HG03095 (cell line): ENCODE measurements at regions not wholly inside any gene's neighbourhood (a gene's known extent, or its start where the extent isn't known, plus 50 kb on each side); places are given as distances from the start of the nearest gene placed in this dataset.
"Not testable (repeated sequence)": the region's sequence is repeated elsewhere in the genome, so short reads cannot be mapped to it uniquely, and the experiment has no call there.

Source experiments
- ATAC-seq: cut with Tn5 transposase; IDR thresholded peaks from one replicate; pipeline ENCODE4 v1.9.1; 2021; ENCODE audit warnings: moderate library complexity; ENCODE audit not compliant: unreplicated experiment

GRCh38 chr3:78077178-78077577 is 1037.3 kb downstream of the ROBO2 start:
- no peak for ATAC-seq

GRCh38 chr3:78077842-78078241 is 1037.9 kb downstream of the ROBO2 start:
- ATAC-seq, result no peak

- no peak for ATAC-seq
Observed at GRCh38 chr3:78079514-78079913, 1039.6 kb downstream of the ROBO2 start.

GRCh38 chr3:78086150-78086549 is 1046.3 kb downstream of the ROBO2 start:
- ATAC-seq, result no peak

DNA sequence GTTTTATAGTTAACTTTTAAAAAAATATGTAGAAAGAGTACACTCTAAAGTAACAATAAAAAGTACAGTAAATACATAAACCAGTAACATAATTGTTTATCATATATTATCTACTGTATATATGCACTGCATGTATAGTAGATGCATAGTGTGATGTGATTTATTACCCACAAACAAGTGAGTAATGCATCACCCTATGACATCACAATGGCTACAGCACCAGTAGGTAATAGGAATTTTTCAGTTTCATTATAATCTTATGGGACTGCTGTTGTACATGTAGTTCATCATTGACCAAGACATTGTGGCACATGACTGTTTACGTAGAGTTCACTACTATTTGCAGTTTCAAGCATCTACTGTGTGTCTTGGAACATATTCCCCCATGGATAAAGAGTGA is 1047.2 kb downstream of the ROBO2 start:
- no peak for ATAC-seq

GRCh38 chr3:78088006-78088405 is 1048.1 kb downstream of the ROBO2 start:
- ATAC-seq, result no peak

DNA sequence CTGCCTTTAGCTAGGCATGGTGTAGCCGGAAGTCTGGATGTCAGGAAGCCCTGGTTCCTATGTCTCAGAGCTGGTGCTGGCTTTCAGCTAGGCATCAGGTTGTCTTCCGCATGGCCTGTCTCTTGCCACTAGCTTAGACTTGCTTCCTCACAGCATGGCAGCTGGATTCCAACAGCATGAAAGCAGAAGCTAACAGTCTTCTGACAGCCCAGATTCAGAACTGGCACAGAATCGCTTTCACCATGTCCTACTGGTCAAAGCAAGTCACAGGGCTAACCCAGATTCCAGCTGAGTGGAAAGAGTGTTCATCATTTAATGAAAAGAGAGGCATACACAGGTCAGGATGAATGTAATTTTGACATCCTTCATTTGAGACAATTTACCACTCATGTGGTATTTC is 1050.5 kb downstream of the ROBO2 start:
- ATAC-seq, result no peak

- no peak for ATAC-seq
Observed at GRCh38 chr3:78091478-78092119, 1051.7 kb downstream of the ROBO2 start.

GRCh38 chr3:78092574-78092973 is 1052.7 kb downstream of the ROBO2 start:
- ATAC-seq, result not testable (repeated sequence)

DNA sequence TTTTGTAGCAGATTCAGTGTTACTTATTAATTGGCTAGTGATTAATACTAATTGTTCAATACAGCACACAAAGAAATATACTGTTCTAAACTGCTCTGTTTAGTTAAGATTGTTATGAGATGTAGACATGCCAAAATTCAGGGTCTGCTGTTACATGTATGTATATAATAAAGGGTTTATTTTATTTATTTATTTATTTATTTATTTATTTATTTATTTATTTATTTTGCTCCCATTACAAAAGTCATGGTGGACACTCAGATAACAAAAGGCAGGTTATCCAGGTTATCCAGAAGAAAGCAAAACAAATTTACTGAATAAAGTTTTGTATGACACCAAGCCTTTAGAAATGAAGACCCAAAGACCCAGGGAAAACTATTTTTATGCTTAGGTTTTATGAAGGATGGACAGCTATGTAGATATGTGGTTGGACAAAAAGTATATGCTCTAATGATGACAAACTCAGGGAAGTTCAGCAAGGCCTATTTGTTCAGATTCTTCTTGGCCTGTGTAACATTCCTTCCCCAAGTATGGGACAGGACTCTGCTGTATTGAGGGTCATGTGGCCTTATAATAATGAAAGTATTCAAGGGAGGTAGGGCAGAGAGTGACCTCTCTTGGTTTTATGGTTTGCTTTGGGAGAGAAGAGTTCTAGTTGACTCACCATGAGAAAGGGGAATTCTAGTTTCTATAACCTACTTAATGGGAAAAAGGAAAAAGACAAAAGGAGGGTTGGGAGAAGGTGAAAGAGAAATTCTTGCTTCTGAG is 1056.8 kb downstream of the ROBO2 start:
- ATAC-seq, result no peak

DNA sequence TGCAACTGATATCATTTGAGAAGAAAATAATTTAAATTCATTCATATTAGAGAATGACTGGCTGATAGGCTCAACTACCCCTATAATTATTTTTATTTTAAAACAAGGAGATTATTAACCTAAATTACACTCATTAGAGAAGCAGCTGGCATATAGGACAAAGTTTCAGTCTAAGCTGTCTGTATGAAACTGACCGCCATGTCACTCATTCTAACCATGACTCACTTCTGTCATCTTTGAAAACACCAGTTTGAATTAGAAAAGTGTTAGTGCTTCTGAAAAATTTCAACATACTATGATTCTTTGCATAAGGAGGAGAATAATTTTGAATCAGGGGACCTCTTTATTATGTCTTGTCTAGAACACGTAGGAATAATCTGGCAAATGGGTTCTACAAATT is 1058.5 kb downstream of the ROBO2 start:
- no peak for ATAC-seq

DNA sequence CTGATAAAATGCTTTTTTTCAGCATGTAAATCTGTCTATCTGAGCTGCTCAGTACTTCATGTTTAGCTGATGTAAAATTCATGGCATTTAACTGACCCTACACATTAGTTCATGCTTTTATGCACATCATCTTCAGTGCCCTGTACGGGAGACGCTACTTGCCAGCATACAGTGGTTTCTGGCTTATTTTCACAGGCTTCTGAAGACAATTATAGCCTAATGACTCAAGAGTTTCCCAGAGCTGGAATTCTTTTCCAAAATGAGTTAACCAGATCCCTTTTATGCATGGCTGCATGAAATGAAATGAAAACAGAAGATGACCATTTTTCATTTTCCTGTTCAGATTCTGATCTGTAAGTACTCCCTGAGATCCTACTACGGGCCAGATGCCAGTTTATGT is 1061.5 kb downstream of the ROBO2 start:
- no peak for ATAC-seq

DNA sequence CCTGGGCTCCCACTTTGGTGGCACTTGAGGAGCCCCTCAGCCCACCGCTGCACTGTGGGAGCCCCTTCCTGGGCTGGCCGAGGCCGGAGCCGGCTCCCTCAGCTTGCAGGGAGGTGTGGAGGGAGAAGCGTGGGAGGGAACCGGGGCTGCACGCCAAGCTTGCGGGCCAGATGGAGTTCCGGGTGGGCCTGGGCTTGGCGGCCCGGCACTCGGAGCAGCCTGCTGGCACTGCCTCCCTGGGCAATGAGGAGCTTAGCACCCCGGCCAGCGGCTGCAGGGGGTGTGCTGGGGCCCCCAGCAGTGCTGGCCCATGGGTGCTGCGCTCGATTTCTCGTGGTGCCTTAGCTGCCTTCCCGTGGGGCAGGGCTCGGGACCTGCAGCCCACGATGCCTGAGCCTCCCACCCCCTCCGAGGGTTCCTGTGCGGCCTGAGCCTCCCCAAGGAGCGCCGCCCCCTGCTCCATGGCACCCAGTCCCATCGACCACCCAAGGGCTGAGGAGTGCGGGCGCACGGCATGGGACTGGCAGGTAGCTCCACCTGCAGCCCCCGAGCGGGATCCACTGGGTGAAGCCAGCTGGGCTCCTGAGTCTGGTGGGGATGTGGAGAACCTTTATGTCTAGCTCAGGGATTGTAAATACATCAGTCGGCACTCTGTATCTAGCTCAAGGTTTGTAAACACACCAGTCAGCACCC is 1068.5 kb downstream of the ROBO2 start:
- not testable (repeated sequence) for ATAC-seq

DNA sequence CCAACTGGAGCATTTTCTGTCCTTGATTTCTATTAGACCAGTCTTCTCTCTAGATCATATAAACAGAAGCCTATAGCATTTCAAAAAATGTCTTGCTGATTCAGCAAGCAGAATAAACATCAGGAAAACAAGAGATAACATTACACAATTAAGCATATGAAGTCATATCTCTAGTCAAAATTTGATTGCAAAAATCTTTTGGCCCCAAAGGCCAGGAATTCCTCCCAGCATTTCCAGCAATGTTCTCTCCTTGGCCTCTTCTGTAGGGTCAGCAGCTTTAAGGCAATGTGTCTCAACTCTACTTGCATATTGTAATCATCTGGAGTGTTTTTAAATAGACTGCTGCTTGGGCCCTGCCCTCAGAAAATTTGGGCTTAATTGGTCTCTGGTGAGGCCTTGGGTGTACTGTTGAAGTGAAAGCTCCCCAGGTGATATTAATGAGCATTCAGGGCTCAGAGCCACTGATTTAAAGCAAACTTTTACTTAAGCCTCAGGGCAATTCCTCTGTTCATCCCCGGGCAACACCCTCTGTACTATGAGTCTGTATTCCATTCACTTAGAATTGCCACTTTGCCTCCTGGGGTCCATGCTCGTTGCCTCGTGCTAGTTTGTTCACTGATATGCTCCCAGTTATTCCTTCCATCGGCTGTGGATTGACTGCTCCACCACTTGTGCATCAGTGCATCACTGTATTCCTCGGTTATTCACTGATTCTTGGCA is 1072.6 kb downstream of the ROBO2 start:
- ATAC-seq, result no peak

GRCh38 chr3:78115983-78116382 is 1076.1 kb downstream of the ROBO2 start:
- no peak for ATAC-seq

GRCh38 chr3:78116874-78117273 is 1077.0 kb downstream of the ROBO2 start:
- ATAC-seq, result no peak

DNA sequence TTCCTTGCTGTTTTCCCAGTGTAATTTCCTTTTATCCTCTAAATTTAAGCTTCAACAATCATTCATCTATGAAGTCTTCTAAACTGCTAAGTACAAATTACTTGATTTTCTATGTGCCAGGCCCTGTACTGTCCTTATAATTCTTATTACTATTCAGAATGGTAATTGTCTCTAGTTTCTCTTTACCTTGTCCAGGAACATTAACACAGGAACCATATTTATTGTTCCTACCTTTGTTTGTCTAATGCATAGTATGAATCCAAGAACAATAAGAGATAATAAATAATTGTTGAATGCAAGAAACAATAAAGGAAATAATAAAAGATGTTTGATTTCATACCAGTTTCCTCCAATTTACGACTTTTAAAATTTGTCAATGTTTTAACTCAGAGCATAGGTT is 1083.2 kb downstream of the ROBO2 start:
- ATAC-seq, result no peak

DNA sequence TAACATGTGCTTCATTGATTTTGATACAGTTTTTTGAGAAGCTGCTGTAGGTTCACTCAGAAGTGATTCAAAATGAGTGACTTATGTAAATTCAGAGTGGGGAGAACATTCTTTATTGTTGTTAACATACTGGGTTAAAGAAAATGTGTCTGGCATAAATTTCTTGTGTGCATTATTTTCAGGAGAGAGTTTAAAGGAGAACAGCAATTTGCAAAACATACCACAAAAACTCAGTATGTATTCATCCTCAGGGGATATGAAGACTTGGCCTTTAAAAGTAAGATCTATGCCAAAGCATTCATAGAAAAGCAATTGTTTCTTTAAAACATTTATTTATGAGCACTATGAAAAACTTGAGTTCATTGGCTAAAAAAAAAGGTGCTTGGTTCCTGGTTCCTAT is 1089.8 kb downstream of the ROBO2 start:
- no peak for ATAC-seq

DNA sequence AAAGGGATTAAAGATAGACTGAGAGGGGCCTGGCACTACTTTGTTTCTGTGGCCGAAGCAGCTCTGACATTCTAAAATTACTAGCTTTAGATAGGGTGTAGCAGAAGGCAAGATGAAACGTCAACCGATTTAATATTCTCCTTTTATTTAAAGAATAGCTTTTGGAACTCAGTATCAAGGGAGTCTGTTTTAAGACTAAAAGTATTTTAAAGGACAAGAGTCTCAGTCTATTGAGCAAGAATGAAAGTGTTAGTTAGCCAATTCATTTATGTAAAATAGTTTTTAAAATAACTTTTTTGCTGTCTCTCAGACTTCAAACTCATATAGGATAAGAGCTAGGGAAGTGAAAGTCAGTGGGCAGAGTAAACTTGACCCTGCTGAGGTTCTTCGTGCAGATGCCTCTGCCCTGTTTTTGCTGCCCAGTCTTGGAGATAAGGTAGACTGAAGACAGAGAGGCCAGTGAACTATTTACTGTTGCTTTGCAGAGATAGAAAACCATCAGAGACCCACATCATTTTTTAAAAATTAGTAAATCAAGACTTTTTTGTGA is 1090.9 kb downstream of the ROBO2 start:
- ATAC-seq, result no peak

DNA sequence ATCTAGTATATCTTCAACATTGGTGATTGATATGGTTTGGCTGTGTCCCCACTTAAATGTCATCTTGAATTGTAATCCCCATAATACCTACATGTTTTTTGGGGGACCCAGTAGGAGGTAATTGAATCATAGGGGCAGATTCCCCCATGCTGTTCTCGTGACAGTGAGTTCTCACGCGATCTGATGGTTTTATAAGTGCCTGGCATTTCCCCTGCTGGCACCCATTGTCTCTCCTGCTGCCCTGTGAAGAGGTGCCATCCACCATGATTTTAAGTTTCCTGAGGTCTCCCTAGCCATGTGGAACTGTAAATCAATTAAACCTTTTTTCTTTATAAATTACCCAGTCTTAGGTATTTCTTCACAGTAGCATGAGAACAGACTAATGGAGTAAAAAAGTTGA is 1094.6 kb downstream of the ROBO2 start:
- ATAC-seq, result no peak

- no peak for ATAC-seq
Observed at GRCh38 chr3:78139166-78139565, 1099.3 kb downstream of the ROBO2 start.
